Skeletal muscle satellite cell (primary cell): ENCODE measurements at regions not wholly inside any gene's neighbourhood (a gene's known extent, or its start where the extent isn't known, plus 50 kb on each side); places are given as distances from the start of the nearest gene placed in this dataset.

Source experiments
- H3K27me3 ChIP-seq: 2 replicates; pipeline ENCODE4 v1.7.0; 2013; ENCODE audit warnings: low read length; ENCODE audit not compliant: control insufficient read depth, insufficient read depth
- H3K36me3 ChIP-seq: 2 replicates; pipeline ENCODE4 v1.7.0; 2013; ENCODE audit warnings: mild to moderate bottlenecking, control low read depth, low read length; ENCODE audit not compliant: insufficient read depth
- H3K4me1 ChIP-seq: 2 replicates; pipeline ENCODE4 v1.7.0; 2013; ENCODE audit warnings: low read length; ENCODE audit not compliant: control insufficient read depth, insufficient read depth
- H3K4me2 ChIP-seq: 2 replicates; pipeline ENCODE4 v1.7.0; 2013; ENCODE audit warnings: mild to moderate bottlenecking, low read length
- H3K4me3 ChIP-seq: 2 replicates; pipeline ENCODE4 v1.7.0; 2013; ENCODE audit warnings: low read length
- H3K9ac ChIP-seq: 2 replicates; pipeline ENCODE4 v1.7.0; 2013; ENCODE audit warnings: mild to moderate bottlenecking, low read depth, low read length, moderate library complexity
- H3K9me3 ChIP-seq: replicated peaks from 2 replicates; pipeline ENCODE4 v1.7.0; 2013; ENCODE audit warnings: mild to moderate bottlenecking, control low read depth, low read length

DNA sequence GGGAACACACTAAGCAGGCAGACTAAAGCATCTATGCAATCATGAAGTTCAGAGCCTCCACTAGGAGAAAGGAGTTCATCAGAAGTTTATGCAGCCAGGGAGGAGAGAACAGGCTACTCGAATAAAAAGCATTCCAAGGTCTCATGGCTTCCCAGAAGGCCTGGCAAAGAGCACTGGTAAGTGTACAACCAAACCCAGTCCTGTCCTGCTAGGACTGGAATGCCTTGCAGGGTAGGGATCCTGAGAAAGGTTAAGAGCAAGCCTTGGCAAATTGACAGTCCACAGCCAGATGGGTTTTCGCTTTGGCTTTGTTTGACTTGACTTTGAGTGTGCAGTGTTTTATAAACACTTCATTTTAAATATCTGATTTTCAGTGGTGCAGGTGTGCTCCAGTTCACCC is 133.6 kb upstream of the ATP1B1 start:
- Histone ChIP-seq H3K4me1 (no peaks in the 10 kb centered on the region), H3K9me3 (no peaks in the 10 kb centered on the region), H3K4me2 (no peak overlapping the region), H3K36me3 (no peaks in the 10 kb centered on the region), H3K27me3 (no peaks in the 10 kb centered on the region), H3K9ac (no peak overlapping the region), H3K4me3 (no peak overlapping the region)

DNA sequence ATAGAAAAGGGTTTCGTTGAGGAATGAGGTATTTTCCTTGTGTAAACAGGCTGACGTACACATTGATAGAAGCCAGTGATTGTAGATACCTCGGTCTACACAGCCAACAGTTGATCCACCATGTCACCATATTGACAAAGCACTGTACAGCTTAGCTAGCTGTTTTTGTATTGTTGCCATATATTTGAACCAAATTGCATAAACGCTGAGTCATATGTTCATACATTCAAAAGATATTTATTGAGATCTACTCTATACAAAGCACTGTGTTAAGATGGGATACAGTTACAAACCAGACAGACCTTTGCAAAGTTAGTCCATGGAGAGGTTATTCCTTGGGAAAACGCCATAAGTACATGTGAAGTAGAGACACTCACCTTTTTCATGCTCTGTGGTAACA is 132.4 kb upstream of the ATP1B1 start:
- no peaks in the 10 kb centered on the region for H3K36me3 ChIP-seq
- H3K4me2 ChIP-seq: no peak overlapping the region

GRCh38 chr1:168974611-168975010 is 131.9 kb upstream of the ATP1B1 start:
- Histone ChIP-seq H3K4me1 (no peaks in the 10 kb centered on the region), H3K4me2 (no peak overlapping the region), H3K9ac (no peak overlapping the region), H3K36me3 (no peaks in the 10 kb centered on the region), H3K9me3 (no peaks in the 10 kb centered on the region), H3K4me3 (no peak overlapping the region), H3K27me3 (no peaks in the 10 kb centered on the region)

More for the DNA sequence above, 132.4 kb upstream of the ATP1B1 start:
- Histone ChIP-seq H3K4me1 (no peaks in the 10 kb centered on the region), H3K4me3 (no peak overlapping the region), H3K9ac (no peak overlapping the region), H3K27me3 (no peaks in the 10 kb centered on the region), H3K9me3 (no peaks in the 10 kb centered on the region)

DNA sequence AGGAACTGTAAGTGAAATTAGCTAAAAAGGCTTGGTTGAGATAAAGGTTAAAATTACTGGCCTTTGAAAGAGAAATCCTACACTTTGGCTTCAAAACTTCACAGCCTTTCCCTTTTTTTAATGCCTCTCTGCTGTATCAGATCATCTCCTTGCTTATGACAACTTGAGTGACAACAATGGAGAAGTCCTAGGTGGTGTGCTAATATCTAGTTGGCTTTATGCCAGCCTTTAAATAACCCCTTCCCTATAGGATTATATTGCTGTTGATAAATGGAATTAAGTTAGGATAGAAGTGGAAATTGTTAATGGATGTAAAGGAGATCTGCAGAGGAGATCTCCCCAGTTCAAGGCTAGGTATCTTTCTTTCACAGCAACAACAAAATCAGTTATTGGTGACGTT is 130.2 kb upstream of the ATP1B1 start:
- Histone ChIP-seq H3K4me1 (no peaks in the 10 kb centered on the region), H3K9me3 (no peaks in the 10 kb centered on the region), H3K27me3 (no peaks in the 10 kb centered on the region), H3K4me3 (no peak overlapping the region), H3K9ac (no peak overlapping the region), H3K36me3 (no peaks in the 10 kb centered on the region), H3K4me2 (no peak overlapping the region)

GRCh38 chr1:168977618-168978017 is 128.9 kb upstream of the ATP1B1 start:
- Histone ChIP-seq H3K9me3 (no peaks in the 10 kb centered on the region), H3K4me3 (no peak overlapping the region), H3K4me1 (no peaks in the 10 kb centered on the region), H3K4me2 (no peak overlapping the region), H3K36me3 (no peaks in the 10 kb centered on the region), H3K9ac (no peak overlapping the region), H3K27me3 (no peaks in the 10 kb centered on the region)

GRCh38 chr1:168979276-168979675 is 127.2 kb upstream of the ATP1B1 start:
- Histone ChIP-seq H3K9ac (no peak overlapping the region), H3K4me1 (no peaks in the 10 kb centered on the region), H3K27me3 (no peaks in the 10 kb centered on the region), H3K4me3 (no peak overlapping the region), H3K4me2 (no peak overlapping the region), H3K9me3 (no peaks in the 10 kb centered on the region), H3K36me3 (no peaks in the 10 kb centered on the region)

DNA sequence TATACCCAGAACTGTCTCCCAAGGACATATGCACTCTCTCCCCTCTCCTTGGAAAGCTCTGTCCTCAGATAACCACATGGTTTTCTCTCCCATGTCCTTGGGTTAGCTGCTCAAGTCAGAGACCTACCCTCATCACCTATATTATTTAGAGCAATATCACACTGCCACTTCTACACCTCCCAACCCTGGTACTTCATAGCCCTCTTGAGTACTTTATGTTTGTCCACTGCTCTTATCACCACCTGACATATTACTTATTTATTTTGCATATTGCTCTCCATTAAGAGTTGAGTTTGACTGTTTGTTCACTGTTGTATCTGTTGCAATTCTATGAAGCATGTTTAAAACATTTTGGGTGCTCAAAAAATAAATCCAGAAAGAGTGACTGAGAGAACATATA is 126.3 kb upstream of the ATP1B1 start:
- Histone ChIP-seq H3K9ac (no peak overlapping the region), H3K4me3 (no peak overlapping the region), H3K9me3 (no peaks in the 10 kb centered on the region), H3K27me3 (no peaks in the 10 kb centered on the region), H3K4me2 (no peak overlapping the region), H3K4me1 (no peaks in the 10 kb centered on the region), H3K36me3 (no peaks in the 10 kb centered on the region)

DNA sequence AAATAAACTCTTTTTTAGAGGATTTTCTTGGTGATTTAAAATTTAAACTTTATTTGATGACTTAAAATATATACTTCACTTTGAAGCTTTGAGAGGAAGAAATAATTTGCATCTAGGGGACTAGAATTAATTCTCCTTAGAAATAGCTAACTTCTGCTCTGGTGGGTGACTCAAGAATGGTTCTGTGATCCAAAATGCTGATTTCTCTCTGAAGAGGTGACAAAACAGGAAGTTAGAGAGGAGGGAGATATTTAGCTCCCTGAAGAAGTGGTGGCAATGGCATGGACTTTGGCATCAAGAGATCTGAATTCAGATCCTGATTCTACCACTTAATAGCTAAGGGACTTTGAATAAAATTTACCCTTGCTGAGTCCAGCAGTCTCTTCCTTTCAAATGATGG is 125.8 kb upstream of the ATP1B1 start:
- H3K4me1 ChIP-seq: no peaks in the 10 kb centered on the region
- no peak overlapping the region for H3K9ac ChIP-seq
- no peak overlapping the region for H3K4me2 ChIP-seq
- H3K27me3 ChIP-seq: no peaks in the 10 kb centered on the region
- no peak overlapping the region for H3K4me3 ChIP-seq
- H3K36me3 ChIP-seq: no peaks in the 10 kb centered on the region
- H3K9me3 ChIP-seq: no peaks in the 10 kb centered on the region

- Histone ChIP-seq H3K4me3 (no peak overlapping the region), H3K9me3 (no peaks in the 10 kb centered on the region), H3K9ac (no peak overlapping the region), H3K4me1 (no peaks in the 10 kb centered on the region), H3K36me3 (no peaks in the 10 kb centered on the region), H3K27me3 (no peaks in the 10 kb centered on the region), H3K4me2 (no peak overlapping the region)
Measured at GRCh38 chr1:168982778-168983177, 123.7 kb upstream of the ATP1B1 start.

DNA sequence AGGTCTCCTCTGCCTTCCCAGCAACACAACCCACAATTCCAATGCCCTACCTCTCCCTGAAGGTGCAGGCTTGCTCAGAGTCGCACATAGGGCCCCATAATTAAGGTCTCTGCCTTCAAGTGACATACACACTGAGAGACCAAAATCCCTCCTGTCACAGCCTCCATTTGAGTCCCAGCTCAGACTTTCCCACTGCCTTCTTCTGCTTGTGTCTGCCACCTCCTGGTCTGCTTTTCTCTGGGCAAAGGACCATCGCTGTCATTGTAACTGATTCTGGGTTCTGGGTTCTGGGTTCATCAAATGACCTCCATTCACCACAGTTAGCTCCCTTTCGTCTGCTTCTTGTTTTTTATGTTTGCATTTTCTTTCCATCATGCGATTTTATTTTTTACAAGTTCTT is 119.2 kb upstream of the ATP1B1 start:
- no peaks in the 10 kb centered on the region for H3K9me3 ChIP-seq
- no peaks in the 10 kb centered on the region for H3K4me1 ChIP-seq
- H3K4me2 ChIP-seq: no peak overlapping the region
- no peak overlapping the region for H3K9ac ChIP-seq
- no peak overlapping the region for H3K4me3 ChIP-seq
- H3K36me3 ChIP-seq: no peaks in the 10 kb centered on the region
- H3K27me3 ChIP-seq: no peaks in the 10 kb centered on the region

- Histone ChIP-seq H3K9me3 (no peaks in the 10 kb centered on the region), H3K4me1 (no peaks in the 10 kb centered on the region), H3K4me2 (no peak overlapping the region), H3K27me3 (no peaks in the 10 kb centered on the region), H3K9ac (no peak overlapping the region), H3K36me3 (no peaks in the 10 kb centered on the region), H3K4me3 (no peak overlapping the region)
Measured at GRCh38 chr1:168987923-168988322, 118.6 kb upstream of the ATP1B1 start.

GRCh38 chr1:168989985-168990384 is 116.5 kb upstream of the ATP1B1 start:
- no peak overlapping the region for H3K9ac ChIP-seq
- no peaks in the 10 kb centered on the region for H3K36me3 ChIP-seq
- H3K27me3 ChIP-seq: no peaks in the 10 kb centered on the region
- no peaks in the 10 kb centered on the region for H3K4me1 ChIP-seq
- H3K4me3 ChIP-seq: no peak overlapping the region
- H3K9me3 ChIP-seq: no peaks in the 10 kb centered on the region
- H3K4me2 ChIP-seq: no peak overlapping the region
